GM18907 (cell line): ENCODE measurements at regions not wholly inside any gene's neighbourhood (a gene's known extent, or its start where the extent isn't known, plus 50 kb on each side); places are given as distances from the start of the nearest gene placed in this dataset.
A peak's percentile ranks its signal among the peaks of the same experiment; 100 is the strongest.

Experiments
- ATAC-seq: cut with Tn5 transposase; IDR thresholded peaks from one replicate; pipeline ENCODE4 v1.9.1; 2021; ENCODE audit warnings: mild to moderate bottlenecking, moderate library complexity; ENCODE audit not compliant: unreplicated experiment

DNA sequence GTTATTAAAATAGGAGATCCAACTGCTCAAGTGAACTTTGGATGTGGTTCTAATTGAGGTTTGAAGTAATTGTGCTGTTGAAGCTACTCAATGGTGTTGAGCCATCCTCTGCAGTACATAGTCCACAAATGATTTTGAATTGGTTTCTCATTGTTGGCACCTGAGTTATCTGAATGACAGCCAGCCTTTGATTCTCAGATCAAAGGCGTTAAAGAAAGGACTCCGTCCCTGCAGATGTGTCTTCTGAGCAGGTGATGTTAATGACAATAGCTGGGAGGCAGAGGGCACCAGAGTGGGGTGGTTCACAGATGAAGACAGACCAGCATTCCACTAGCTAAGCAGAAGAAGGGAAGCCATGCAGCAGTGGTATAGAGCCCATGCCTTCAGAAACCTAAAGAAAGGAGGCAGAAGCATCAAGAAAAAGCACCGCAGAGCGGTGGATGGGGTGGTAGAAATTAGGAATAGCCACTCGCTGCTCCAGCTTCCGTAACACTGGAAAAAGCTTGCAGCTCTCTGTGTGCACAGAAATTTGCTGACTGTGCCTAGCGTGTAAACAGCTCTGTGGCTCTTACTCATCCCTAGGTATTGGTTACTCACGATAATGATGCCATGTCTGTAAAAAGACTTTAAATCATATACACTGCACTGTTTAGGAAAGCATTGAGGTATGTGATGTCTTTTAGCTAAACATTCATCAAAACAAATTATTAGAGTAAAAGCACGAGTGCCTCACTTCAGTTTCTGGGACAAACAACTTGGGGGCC, 79.2 kb upstream of the CLCN4 start:
- no peak for ATAC-seq

DNA sequence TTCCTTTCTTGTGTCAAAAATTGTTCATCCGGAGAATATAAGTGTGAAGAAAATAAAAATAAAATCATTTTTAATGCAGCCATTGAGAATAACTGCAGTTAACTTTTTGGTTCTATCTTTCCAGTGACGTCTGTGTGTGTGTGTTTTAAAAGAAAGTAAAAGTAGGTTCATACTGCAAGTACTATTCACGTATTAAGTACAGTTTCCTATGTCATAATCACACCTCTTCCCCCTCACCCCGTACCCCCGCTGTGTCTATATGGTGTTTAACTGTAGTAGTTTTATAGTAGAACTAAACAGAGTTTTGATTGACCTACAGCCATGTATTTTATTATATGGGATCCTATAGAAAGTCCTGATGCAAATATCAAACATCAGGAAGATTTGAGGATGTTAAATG, 78.5 kb upstream of the CLCN4 start:
- ATAC-seq, result no peak

DNA sequence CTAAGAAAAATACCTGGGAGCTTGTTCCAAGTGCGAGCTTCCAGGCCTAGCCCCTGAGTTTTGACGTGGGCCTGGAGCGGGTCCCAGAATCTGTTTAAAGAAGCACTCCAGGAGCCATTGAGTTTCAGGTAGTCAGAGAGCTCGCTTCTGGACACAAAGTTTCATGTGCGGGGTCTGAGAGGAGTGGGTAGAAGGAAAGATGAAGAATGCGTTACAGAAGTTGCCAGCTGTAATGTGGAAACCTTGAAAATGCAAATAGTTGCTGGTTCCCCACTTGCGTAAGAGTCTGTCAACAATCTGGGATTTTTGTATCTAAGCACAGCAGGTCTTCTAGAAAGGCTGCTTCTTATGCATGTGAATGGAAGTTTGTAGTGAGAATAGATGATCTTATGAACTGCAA, 77.5 kb upstream of the CLCN4 start:
- no peak for ATAC-seq

DNA sequence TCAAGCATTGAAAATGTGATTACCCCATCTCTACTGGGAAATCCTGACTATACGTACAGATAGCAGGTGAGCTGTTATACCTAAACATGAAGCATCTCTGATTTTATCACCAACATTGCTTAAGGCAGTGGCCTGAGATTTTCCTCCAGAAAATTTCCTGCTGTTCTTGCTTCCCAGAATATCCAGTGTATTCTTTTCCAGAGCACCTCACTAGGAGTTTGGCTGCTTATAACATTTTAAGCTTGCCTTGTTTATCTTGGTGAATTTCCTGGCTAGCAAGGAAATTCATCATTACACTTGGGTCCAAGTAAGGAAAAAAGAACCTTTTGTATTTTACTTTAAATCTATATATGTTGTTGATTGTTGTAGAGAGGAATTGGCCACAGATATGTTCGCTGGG, 73.0 kb upstream of the CLCN4 start:
- ATAC-seq, result no peak

DNA sequence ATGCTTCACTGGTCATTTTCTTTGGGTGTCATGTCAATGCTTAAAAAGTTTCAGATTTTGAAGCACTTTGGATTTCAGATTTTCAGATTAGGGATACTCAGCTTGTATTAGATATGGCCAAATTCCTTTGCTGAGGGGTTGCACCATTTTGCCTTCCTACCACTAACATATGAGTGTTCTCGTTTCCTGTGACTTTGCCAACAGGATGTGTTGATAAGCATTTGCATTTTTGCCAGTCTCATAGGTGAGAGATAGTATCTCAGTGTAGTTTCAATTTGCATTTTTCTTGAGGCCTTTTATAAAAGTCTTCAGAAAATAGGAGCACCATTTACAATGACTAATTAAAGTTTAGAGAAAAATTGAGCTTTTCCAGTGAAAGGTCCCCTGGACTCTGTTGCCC, 71.6 kb upstream of the CLCN4 start:
- peak; percentile 39 for ATAC-seq

DNA sequence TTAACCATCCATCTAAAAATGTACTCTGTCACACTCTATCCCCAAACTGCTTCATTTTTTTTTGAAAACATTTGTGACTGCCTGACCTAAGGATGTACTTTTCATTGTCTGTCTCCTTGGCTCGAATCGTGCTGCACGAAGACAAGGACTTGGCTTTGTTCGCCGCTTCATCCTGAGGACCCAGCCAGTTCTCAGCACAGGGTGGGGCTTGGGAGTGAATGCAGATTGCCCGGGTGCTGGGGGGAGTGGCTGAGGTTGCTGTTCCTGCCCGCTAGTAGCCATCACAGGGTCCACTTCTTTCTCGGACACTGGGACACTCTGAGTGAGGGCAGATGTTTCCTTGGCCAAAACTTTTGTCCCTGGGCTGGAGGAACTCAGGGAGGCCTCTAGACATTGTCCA, 70.1 kb upstream of the CLCN4 start:
- ATAC-seq, result no peak

DNA sequence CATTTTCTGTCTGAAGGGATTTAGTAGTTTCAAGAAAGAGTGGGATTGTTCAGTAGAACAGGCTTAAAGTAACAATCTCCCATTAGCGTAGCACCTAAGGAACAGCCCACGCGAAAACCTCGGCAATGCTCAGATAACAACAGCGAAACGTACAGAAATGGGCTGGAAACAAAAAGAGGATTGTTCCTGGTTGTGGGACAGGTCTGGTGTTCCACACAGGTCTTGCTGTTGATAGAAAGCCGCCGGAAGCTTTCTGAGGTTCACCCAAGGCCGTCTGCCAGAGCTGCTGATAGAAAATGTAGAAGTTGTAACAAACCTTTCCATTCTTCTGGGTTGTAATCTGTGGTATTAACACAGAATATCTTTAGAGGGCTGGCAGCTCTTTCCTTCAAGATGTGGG, 69.4 kb upstream of the CLCN4 start:
- no peak for ATAC-seq

DNA sequence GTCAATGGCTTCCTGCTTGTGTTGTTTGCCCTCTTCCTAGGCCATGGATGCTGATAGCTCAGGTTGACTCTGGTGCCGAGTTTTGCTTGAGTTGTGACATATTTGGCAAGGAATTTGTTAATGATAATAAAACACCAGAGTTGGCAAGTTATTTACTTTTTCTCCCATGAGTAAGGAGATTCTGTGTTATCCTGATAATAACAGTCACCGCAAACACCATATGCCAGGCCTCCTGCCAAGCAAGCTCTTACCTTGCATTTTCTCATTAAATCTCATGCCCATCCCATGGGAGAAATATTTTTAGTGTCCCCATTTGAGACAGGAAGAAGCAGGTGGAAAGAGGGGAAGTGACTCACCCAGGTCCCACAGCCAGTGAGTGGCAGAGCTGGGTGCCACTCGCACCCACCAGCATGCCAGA, 67.4 kb upstream of the CLCN4 start:
- ATAC-seq, result no peak

DNA sequence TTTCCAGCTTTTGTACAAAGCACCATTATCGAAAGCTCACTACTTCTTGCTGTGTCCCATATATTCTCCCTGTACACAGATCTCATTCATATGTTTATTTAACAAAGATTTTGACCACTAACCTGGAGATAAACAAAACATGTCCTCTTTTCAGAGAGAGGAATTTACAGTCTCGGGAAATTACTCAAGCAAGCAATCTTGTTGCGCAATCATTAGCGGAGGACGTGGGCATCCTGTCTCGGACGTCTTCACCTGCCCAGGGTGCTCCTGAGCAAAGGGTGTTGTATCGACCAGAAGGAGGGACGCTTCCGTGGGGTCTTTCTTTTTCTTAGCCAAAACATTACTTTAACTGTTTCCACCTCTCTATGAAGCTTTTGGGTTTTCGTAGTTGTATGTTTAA, 66.5 kb upstream of the CLCN4 start:
- no peak for ATAC-seq

DNA sequence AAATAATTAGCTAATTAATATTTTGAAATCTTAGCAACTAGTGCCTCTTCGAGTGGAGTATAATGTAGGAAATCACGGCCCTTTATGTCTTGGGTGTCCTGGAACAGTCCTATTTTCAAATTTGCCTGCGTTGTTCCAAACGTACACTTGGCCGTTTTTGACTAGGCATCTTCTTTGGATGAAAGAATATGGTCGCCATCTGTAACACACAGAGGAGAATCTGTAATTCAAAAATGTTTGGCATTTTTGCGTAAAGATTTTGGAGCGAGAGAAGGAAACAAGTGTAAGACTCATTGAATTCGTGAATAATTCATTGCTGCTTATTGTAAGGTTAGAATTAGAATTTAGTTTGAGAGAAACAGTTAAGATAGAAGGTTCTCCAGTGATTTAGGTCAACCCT, 61.5 kb upstream of the CLCN4 start:
- ATAC-seq, result no peak

DNA sequence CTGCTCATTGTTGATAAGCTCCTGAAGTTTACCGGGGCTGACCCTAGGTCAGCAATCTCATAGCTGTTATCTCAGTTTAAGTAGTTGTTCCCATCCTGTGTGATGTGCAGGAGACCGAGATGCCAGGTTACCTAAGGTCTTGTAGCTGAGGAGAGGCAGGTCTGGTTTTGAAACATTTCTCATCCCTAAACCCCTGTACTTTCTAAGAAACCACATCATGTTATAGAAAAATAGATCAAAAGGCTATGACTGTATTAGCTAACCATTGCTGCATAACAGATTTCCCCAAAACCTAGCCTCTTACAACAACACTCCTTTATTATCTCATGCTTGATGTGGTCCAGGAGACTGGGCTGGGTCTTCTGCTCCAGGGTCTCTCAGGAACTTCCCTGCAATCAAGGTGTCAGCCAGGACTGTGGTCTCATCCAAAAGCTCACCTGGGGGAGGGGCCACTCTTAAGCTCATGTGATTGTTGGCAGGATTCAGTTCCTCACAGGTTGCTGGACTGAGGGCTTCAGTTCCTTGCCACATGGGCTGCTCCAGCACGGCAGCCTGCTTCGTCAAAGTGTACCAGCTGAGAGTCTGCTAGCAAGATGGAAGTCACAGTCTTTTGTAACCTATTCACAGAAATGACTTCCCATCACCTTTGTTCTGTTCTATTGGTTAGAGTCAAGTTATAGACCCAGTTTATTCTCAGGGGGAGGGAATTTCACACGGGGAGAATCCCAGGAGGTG, 60.9 kb upstream of the CLCN4 start:
- no peak for ATAC-seq

DNA sequence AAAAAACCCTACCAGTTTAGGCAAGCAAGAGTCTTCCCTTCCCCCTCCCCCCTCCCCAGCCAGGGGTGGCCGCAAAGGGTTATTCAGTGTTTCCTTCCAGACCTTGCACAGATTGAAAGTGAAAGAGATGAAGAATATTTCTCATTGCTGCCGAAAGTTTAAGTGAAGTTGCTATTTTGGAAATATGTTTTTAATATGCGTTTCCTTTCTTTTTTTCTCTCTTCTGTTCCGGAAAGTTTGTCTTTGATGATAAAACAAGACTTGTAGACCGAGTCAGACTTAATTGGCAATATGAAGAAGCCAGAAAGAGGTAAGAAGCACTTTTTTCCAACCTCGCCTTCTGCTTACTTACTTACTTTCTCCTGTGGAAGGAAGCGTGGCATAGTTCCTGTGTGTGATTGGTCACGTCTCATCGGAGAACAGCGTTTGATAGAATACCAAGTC, 58.5 kb upstream of the CLCN4 start:
- ATAC-seq, result peak; percentile 87

DNA sequence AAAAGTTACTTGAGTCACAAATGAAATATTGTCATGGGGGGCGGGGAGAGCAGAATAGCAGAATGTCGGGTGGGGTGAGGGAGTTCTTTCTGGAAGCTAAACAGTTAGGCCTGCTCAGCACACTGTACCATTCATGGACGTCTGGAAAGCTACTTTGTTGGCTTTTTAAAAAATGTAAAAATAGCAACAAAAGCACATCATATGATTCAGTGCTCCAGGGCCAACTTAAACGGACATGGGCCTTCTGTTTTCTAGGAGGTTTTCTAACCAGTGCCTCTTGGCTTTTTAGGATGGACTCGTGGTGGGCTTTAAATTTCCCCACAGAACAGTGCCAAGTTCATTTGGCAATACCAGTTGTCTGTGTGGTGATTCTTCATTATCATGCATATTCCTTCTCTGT, 57.4 kb upstream of the CLCN4 start:
- ATAC-seq, result no peak

DNA sequence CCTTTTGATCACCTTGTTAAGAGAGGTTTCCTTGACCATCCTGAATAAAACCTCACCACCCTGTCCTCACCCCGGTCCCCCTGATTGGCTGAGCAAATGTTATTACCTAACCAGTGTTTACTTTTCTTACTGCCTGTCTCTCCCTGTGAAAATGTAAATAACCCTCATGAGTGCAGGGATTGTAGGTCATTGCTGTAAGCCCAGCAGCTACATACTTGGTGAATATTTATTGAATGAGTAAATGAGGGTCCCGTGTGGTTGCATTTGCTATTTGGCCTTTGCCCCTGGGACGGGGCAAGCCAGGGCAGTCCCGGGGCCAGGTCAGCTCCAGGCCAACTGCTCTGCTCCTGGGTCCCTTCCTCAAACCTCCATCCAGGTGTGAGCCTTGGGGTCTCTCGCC, 55.5 kb upstream of the CLCN4 start:
- ATAC-seq, result no peak

DNA sequence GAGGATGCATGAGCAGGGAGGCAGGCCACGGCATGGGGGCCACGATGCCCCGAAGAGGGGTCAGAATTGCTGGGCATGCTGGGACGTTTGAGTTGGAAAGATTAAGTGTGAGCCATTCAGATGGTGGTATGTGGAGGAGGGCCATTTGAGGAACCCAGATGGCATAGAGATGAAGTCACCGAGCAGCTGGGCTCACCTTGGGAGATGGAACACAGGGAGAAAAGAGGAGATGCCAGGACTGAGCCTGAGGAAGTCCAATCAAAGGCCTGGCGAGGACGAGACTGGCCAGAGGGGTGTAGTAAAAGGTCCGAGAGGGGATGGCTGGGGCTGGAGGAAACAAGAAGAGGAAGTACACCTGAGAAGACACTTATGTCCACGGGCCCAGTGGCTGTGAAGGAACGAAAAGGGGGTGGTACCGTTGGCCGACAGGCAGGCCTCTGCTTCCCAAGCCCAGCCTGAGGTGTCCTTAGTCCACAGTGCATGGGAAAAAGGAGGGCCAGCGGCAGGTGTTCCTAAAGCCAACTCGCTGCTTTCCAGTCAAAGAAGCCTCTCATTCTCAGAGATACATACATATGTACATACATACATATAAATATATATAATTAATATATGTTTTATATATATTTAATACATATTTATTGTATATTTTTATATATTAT, 54.6 kb upstream of the CLCN4 start:
- no peak for ATAC-seq

DNA sequence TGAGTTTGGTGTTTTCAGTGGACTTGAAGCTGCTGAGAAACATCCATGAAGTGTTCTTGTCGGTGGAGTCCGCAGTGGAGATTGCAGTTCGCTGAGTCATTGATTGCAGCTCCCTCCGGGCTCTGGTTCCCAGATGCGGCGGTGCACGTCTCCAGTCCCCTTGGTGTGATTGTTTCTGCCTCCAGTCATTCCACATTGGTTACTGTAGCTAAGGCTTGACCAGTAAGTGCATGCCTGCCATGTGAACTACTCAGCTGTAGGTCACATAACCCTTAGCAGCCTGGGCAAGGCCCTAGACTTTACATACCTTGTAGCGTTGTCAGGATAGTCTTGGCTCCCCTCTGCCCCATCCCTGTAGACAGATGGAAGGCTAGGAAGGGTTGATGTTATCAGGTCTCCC, 53.8 kb upstream of the CLCN4 start:
- ATAC-seq, result no peak

DNA sequence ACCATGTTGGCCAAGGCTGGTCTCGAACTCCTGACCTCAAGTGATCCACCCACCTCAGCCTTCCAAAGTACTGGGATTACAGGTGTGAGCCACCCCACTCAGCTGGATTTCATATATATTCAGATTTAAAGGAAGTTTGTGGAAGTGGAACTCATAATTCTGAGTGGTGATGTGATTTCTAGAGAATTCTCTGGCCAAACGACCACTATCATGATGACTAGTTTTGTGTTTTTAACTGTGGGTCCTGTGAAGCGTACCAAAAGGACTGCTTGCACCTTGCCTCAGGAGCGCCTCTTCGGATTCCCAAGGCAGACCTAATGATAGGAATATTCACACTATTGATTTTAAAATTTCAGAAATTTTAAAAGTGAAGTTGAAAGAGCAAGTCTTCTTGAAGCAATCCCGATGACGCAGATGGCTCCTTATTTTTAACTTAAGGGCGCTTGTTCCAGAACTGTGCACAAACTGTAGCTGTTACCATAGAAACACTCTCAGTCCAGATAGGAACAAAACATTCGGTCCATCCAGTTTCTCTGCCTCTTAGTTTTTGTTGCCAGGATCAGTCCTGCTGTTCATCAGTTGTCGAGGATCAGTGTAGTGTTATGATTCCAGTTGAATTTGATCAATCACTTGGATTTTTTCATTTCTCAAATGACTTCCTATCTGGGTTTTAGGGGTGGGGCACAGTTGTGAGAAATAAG, 51.7 kb upstream of the CLCN4 start:
- ATAC-seq, result no peak

DNA sequence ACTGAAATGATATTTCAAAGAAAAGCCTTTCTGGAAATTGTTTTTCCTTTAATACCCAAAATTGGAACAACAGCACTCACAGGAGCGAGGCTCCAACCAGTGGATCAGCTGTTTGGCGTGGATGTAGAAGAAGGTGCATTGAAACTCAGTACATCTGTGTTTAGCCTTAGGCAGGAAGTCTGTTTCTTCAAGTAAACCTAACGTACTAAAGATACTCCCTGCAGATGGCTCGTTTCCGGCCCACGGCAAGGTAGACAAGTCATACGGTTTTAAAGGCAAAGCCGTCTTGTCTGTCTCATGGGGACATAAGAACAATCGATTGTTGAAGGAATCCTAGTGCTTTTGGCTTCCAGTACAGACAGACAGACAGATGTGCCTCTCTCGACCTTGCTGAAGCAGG, 50.0 kb upstream of the CLCN4 start:
- peak; percentile 70 for ATAC-seq
